Large intestine (tissue), 3 donors: ENCODE measurements at regions not wholly inside any gene's neighbourhood (a gene's known extent, or its start where the extent isn't known, plus 50 kb on each side); places are given as distances from the start of the nearest gene placed in this dataset.
A peak's percentile ranks its signal among the peaks of the same experiment; 100 is the strongest.
"Not testable (repeated sequence)": the region's sequence is repeated elsewhere in the genome, so short reads cannot be mapped to it uniquely, and the experiment has no call there.

ENCODE experiments used
- DNase-seq, 2 donors: peaks; one replicate each; pipeline versions ENCODE4 v3.0.0 to v3.0.0-alpha.2; 2013
- H3K27ac ChIP-seq: one replicate; pipeline ENCODE4 v1.5.1; 2013; ENCODE audit warnings: low read length
- H3K27me3 ChIP-seq: 2 replicates; pipeline ENCODE4 v1.6.1; 2013; ENCODE audit warnings: low read length; ENCODE audit not compliant: control insufficient read depth, insufficient read depth
- H3K36me3 ChIP-seq: 2 replicates; pipeline ENCODE4 v1.6.1; 2013; ENCODE audit warnings: low read length; ENCODE audit not compliant: control insufficient read depth, insufficient read depth
- H3K4me1 ChIP-seq: one replicate; pipeline ENCODE4 v1.6.1; 2013; ENCODE audit warnings: low read length; ENCODE audit not compliant: control insufficient read depth, insufficient read depth
- H3K4me3 ChIP-seq: one replicate; pipeline ENCODE4 v1.5.1; 2013; ENCODE audit warnings: low read length
- H3K9me3 ChIP-seq: one replicate; pipeline ENCODE4 v1.6.1; 2013; ENCODE audit warnings: mild to moderate bottlenecking, low read depth, low read length, moderate library complexity; ENCODE audit not compliant: control insufficient read depth
- whole genome bisulfite sequencing: methylation state at CpG from one replicate; pipeline ENCODE4 v1.1.5; 2013; ENCODE audit warnings: low lambda C conversion rate; ENCODE audit not compliant: insufficient coverage; 5-methylcytosine and 5-hydroxymethylcytosine counted together

GRCh38 chr13:44785401-44785800 is 203.9 kb downstream of the NUFIP1 start:
- no CpG with 5 or more reads among the region's 3 CpGs for whole genome bisulfite sequencing
- Histone ChIP-seq H3K4me1 (peaks cover 8% of the 10 kb centered on the region), H3K27ac (no peak overlapping the region), H3K27me3 (no peaks in the 10 kb centered on the region), H3K4me3 (no peak overlapping the region), H3K9me3 (peaks cover 5% of the 10 kb centered on the region), H3K36me3 (no peaks in the 10 kb centered on the region)
- no peak for DNase-seq

GRCh38 chr13:44784708-44785080 is 204.6 kb downstream of the NUFIP1 start:
- Histone ChIP-seq H3K27me3 (no peaks in the 10 kb centered on the region), H3K9me3 (peaks cover under 1% of the 10 kb centered on the region), H3K36me3 (no peaks in the 10 kb centered on the region), H3K4me1 (peaks cover 9% of the 10 kb centered on the region), H3K27ac (no peak overlapping the region), H3K4me3 (no peak overlapping the region)
- DNase-seq, result no peak
- no CpG with 5 or more reads among the region's 2 CpGs for WGBS

GRCh38 chr13:44783994-44784707 is 205.1 kb downstream of the NUFIP1 start:
- Histone ChIP-seq H3K27me3 (no peaks in the 10 kb centered on the region), H3K36me3 (no peaks in the 10 kb centered on the region), H3K27ac (no peak overlapping the region), H3K9me3 (no peaks in the 10 kb centered on the region), H3K4me1 (peaks cover 11% of the 10 kb centered on the region), H3K4me3 (no peak overlapping the region)
- WGBS, result no CpG with 5 or more reads among the region's 4 CpGs
- peak in 1 of 2 donors; percentile 46 for DNase-seq

- WGBS, result 94% methylated on average over 2 of the region's 10 CpGs
- no peaks in the 10 kb centered on the region for H3K36me3 ChIP-seq
- DNase-seq, result no peak
- H3K27ac ChIP-seq, result no peak overlapping the region
- H3K27me3 ChIP-seq, result no peaks in the 10 kb centered on the region
- H3K4me1 ChIP-seq, result peaks cover 11% of the 10 kb centered on the region
- no peaks in the 10 kb centered on the region for H3K9me3 ChIP-seq
- no peak overlapping the region for H3K4me3 ChIP-seq
Observed at GRCh38 chr13:44780591-44781280, 204.6 kb upstream of the TSC22D1 start.

- Histone ChIP-seq H3K36me3 (no peaks in the 10 kb centered on the region), H3K4me3 (no peak overlapping the region), H3K27ac (no peak overlapping the region), H3K4me1 (peaks cover 3% of the 10 kb centered on the region), H3K27me3 (no peaks in the 10 kb centered on the region), H3K9me3 (no peaks in the 10 kb centered on the region)
- DNase-seq, result no peak
- WGBS, result 100% methylated on average over 1 of the region's 9 CpGs
Observed at GRCh38 chr13:44778761-44779484, 202.8 kb upstream of the TSC22D1 start.

GRCh38 chr13:44775290-44775689 is 199.2 kb upstream of the TSC22D1 start:
- H3K27ac ChIP-seq, H3K4me1 ChIP-seq, H3K36me3 ChIP-seq, H3K9me3 ChIP-seq, DNase-seq, H3K27me3 ChIP-seq, H3K4me3 ChIP-seq: not testable (repeated sequence)
- WGBS, result 100% methylated on average over 1 of the region's 3 CpGs

GRCh38 chr13:44770951-44771350 is 194.8 kb upstream of the TSC22D1 start:
- Histone ChIP-seq H3K27ac (no peak overlapping the region), H3K27me3 (no peaks in the 10 kb centered on the region), H3K9me3 (no peaks in the 10 kb centered on the region), H3K4me3 (no peak overlapping the region), H3K4me1 (peaks cover 9% of the 10 kb centered on the region), H3K36me3 (no peaks in the 10 kb centered on the region)
- DNase-seq, result no peak
- 100% methylated on average over 2 of the region's 5 CpGs for WGBS

- H3K27me3 ChIP-seq, result no peaks in the 10 kb centered on the region
- no peaks in the 10 kb centered on the region for H3K36me3 ChIP-seq
- H3K4me3 ChIP-seq, result no peak overlapping the region
- H3K4me1 ChIP-seq, result peaks cover 15% of the 10 kb centered on the region
- DNase-seq, result no peak
- H3K27ac ChIP-seq, result peak overlapping the region; percentile 24
- 80% methylated on average over 1 of the region's 3 CpGs for WGBS
- no peaks in the 10 kb centered on the region for H3K9me3 ChIP-seq
Observed at GRCh38 chr13:44769686-44770085, 193.6 kb upstream of the TSC22D1 start.

- Histone ChIP-seq H3K4me3 (no peak overlapping the region), H3K36me3 (no peaks in the 10 kb centered on the region), H3K4me1 (peaks cover 22% of the 10 kb centered on the region), H3K27ac (peak overlapping the region; percentile 50), H3K27me3 (no peaks in the 10 kb centered on the region), H3K9me3 (no peaks in the 10 kb centered on the region)
- no CpG with 5 or more reads among the region's 6 CpGs for WGBS
- peak; percentile 74 to 80 for DNase-seq
Observed at GRCh38 chr13:44768775-44769581, 192.8 kb upstream of the TSC22D1 start.

- peak in 1 of 2 donors; percentile 17 for DNase-seq
- no peaks in the 10 kb centered on the region for H3K9me3 ChIP-seq
- no peaks in the 10 kb centered on the region for H3K27me3 ChIP-seq
- H3K36me3 ChIP-seq, result no peaks in the 10 kb centered on the region
- H3K4me1 ChIP-seq, result peaks cover 30% of the 10 kb centered on the region
- 80% methylated on average over 1 of the region's 2 CpGs for WGBS
- no peak overlapping the region for H3K4me3 ChIP-seq
- H3K27ac ChIP-seq, result no peak overlapping the region
Observed at GRCh38 chr13:44768239-44768638, 192.1 kb upstream of the TSC22D1 start.
